ENCODE measurements at regions not wholly inside any gene's neighbourhood (a gene's known extent, or its start where the extent isn't known, plus 50 kb on each side); places are given as distances from the start of the nearest gene placed in this dataset.

DNA sequence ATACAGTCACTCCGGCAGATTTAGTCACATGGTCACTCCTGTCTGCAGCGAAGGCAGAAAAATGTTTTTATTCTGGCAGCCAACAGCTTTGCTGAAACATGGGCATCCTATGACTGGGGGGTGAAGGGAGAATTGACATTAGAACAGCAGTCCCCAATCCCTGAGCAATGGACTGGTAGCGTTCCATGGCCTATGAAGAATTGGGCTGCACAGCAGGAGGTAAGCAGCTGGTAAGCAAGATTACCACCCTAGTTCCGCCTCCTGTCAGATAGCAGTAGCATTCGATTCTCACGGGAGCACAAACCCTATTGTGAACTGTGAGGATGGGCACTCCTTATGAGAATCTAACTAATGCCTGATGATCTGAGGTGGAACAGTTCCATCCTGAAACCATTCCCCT, 93.1 kb upstream of the FTMT start:
- no peaks in the 10 kb centered on the region for H3K79me2 ChIP-seq (ENCODE audit: insufficient read depth, low read length)
- H3K4me2 ChIP-seq (ENCODE audit: low read length) = no peak overlapping the region
- H3K4me1 ChIP-seq (ENCODE audit: control insufficient read depth in 1 of 2, insufficient read depth in 2 of 2, low read length in 2 of 2) = no peaks in the 10 kb centered on the region
- POLR2A ChIA-PET = no interaction called here
- CTCF ChIA-PET = no interaction called here
- no TSS peak for BruUV-seq (replicated peaks)
- no peak overlapping the region for H3K9ac ChIP-seq (ENCODE audit: low read length)
- DNase-seq (ENCODE audit: low read depth, low spot score) (no peak), ATAC-seq (no peak)
- RAD21 ChIA-PET (ENCODE audit: low non-redundant PET in 1 of 2, low total read pairs in 2 of 2, uncharacterized antibody in 2 of 2, unreplicated experiment in 2 of 2) = no interaction called here
- no peaks in the 10 kb centered on the region for H3K36me3 ChIP-seq (ENCODE audit: control insufficient read depth in 1 of 2, insufficient read depth in 2 of 2, low read length in 2 of 2)
- no peaks in the 10 kb centered on the region for H4K20me1 ChIP-seq (ENCODE audit: insufficient read depth)
- H3K9me3 ChIP-seq (ENCODE audit: control insufficient read depth in 1 of 2, insufficient read depth in 1 of 2, low read depth in 1 of 2, low read length in 2 of 2) = no peaks in the 10 kb centered on the region
- H2AFZ ChIP-seq (ENCODE audit: low read depth, low read length, poor library complexity, severe bottlenecking) = no peak overlapping the region
- intact Hi-C loops (cut with micrococcal nuclease) = no loop called here
- no peak overlapping the region for H3K27ac ChIP-seq (ENCODE audit: low read depth, low read length)
- no peaks in the 10 kb centered on the region for H3K9me2 ChIP-seq (ENCODE audit: insufficient read depth)
- H3K4me3 ChIP-seq (replicated peaks in 1 of 2; ENCODE audit: low read depth in 1 of 2, low read length in 2 of 2) = no peak overlapping the region
- no peaks in the 10 kb centered on the region for H3K27me3 ChIP-seq (ENCODE audit: insufficient read depth, low read length)
- TF ChIP-seq, protein P1, sequence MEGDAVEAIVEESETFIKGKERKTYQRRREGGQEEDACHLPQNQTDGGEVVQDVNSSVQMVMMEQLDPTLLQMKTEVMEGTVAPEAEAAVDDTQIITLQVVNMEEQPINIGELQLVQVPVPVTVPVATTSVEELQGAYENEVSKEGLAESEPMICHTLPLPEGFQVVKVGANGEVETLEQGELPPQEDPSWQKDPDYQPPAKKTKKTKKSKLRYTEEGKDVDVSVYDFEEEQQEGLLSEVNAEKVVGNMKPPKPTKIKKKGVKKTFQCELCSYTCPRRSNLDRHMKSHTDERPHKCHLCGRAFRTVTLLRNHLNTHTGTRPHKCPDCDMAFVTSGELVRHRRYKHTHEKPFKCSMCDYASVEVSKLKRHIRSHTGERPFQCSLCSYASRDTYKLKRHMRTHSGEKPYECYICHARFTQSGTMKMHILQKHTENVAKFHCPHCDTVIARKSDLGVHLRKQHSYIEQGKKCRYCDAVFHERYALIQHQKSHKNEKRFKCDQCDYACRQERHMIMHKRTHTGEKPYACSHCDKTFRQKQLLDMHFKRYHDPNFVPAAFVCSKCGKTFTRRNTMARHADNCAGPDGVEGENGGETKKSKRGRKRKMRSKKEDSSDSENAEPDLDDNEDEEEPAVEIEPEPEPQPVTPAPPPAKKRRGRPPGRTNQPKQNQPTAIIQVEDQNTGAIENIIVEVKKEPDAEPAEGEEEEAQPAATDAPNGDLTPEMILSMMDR (IDR thresholded peaks at IDR 0.05 in 2 of 3, conservative IDR thresholded peaks at IDR 0.05 in 1 of 3; ENCODE audit: borderline replicate concordance in 1 of 3, insufficient read depth in 1 of 3, low read depth in 2 of 3, low read length in 2 of 3) = no peak
- TF ChIP-seq, protein P2, sequence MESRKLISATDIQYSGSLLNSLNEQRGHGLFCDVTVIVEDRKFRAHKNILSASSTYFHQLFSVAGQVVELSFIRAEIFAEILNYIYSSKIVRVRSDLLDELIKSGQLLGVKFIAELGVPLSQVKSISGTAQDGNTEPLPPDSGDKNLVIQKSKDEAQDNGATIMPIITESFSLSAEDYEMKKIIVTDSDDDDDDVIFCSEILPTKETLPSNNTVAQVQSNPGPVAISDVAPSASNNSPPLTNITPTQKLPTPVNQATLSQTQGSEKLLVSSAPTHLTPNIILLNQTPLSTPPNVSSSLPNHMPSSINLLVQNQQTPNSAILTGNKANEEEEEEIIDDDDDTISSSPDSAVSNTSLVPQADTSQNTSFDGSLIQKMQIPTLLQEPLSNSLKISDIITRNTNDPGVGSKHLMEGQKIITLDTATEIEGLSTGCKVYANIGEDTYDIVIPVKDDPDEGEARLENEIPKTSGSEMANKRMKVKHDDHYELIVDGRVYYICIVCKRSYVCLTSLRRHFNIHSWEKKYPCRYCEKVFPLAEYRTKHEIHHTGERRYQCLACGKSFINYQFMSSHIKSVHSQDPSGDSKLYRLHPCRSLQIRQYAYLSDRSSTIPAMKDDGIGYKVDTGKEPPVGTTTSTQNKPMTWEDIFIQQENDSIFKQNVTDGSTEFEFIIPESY (IDR thresholded peaks at IDR 0.05; ENCODE audit: extremely low read depth, insufficient replicate concordance, low read length) = no peak
- TF ChIP-seq FOSL1 (IDR thresholded peaks at IDR 0.05; ENCODE audit: low read depth) = no peak
- TF ChIP-seq ZNF274 (IDR thresholded peaks at IDR 0.05; ENCODE audit: low read depth, low read length) = no peak
- TF ChIP-seq ELF1 (IDR thresholded peaks at IDR 0.05; ENCODE audit: borderline replicate concordance, low read depth) = no peak
- TF ChIP-seq EZH2phosphoT487 (IDR thresholded peaks at IDR 0.05; ENCODE audit: borderline replicate concordance) = no peak
- no peak for TF ChIP-seq JUND (IDR thresholded peaks at IDR 0.05)
- TF ChIP-seq SRF (IDR thresholded peaks at IDR 0.05; ENCODE audit: low read depth) = no peak
- TF ChIP-seq, protein P3, sequence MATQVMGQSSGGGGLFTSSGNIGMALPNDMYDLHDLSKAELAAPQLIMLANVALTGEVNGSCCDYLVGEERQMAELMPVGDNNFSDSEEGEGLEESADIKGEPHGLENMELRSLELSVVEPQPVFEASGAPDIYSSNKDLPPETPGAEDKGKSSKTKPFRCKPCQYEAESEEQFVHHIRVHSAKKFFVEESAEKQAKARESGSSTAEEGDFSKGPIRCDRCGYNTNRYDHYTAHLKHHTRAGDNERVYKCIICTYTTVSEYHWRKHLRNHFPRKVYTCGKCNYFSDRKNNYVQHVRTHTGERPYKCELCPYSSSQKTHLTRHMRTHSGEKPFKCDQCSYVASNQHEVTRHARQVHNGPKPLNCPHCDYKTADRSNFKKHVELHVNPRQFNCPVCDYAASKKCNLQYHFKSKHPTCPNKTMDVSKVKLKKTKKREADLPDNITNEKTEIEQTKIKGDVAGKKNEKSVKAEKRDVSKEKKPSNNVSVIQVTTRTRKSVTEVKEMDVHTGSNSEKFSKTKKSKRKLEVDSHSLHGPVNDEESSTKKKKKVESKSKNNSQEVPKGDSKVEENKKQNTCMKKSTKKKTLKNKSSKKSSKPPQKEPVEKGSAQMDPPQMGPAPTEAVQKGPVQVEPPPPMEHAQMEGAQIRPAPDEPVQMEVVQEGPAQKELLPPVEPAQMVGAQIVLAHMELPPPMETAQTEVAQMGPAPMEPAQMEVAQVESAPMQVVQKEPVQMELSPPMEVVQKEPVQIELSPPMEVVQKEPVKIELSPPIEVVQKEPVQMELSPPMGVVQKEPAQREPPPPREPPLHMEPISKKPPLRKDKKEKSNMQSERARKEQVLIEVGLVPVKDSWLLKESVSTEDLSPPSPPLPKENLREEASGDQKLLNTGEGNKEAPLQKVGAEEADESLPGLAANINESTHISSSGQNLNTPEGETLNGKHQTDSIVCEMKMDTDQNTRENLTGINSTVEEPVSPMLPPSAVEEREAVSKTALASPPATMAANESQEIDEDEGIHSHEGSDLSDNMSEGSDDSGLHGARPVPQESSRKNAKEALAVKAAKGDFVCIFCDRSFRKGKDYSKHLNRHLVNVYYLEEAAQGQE (IDR thresholded peaks at IDR 0.05; ENCODE audit: low read depth) = no peak
- no peak for TF ChIP-seq POLR2AphosphoS5 (IDR thresholded peaks at IDR 0.05; ENCODE audit: low read depth, low read length)
- no peak for TF ChIP-seq ZFX (IDR thresholded peaks at IDR 0.05)
- TF ChIP-seq, protein P4, sequence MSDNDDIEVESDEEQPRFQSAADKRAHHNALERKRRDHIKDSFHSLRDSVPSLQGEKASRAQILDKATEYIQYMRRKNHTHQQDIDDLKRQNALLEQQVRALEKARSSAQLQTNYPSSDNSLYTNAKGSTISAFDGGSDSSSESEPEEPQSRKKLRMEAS (IDR thresholded peaks at IDR 0.05) = no peak
- TF ChIP-seq CBX3 (IDR thresholded peaks at IDR 0.05; ENCODE audit: low read depth) = no peak
- no peak for TF ChIP-seq EGR1 (IDR thresholded peaks at IDR 0.05; ENCODE audit: low read depth)
- no peak for TF ChIP-seq SP1 (IDR thresholded peaks at IDR 0.05; ENCODE audit: low read depth)
- no peak for TF ChIP-seq RAD21 (IDR thresholded peaks at IDR 0.05; ENCODE audit: low read depth)
- TF ChIP-seq YY1 (IDR thresholded peaks at IDR 0.05; ENCODE audit: extremely low read depth, insufficient replicate concordance, low read depth, low read length) = no peak
- TF ChIP-seq SIN3A (IDR thresholded peaks at IDR 0.05; ENCODE audit: low read depth) = no peak

All from HCT116 (cell line).